Panc1 (cell line): ENCODE measurements at regions not wholly inside any gene's neighbourhood (a gene's known extent, or its start where the extent isn't known, plus 50 kb on each side); places are given as distances from the start of the nearest gene placed in this dataset.

Source experiments
- CTCF ChIP-seq: fragments of 450-650 bp; IDR thresholded peaks from 2 replicates; pipeline ENCODE4 v1.5.1; 2017; ENCODE audit warnings: mild to moderate bottlenecking
- POLR2AphosphoS5 ChIP-seq: IDR thresholded peaks from 2 replicates; pipeline ENCODE4 v1.6.1; 2012; ENCODE audit warnings: mild to moderate bottlenecking, low read depth, low read length, moderate library complexity
- REST ChIP-seq, 2 experiments: IDR thresholded peaks; 2 replicates each; pipeline ENCODE4 v1.6.1; 2011 to 2012; ENCODE audit warnings: low read depth in 2 of 2, control low read depth in 1 of 2, low read length in 1 of 2, mild to moderate bottlenecking in 1 of 2, moderate library complexity in 1 of 2; ENCODE audit not compliant: insufficient read depth in 1 of 2
- TCF7L2 ChIP-seq: IDR thresholded peaks from 2 replicates; pipeline ENCODE4 v1.6.1; 2011; ENCODE audit warnings: mild to moderate bottlenecking, low read depth, low read length, inconsistent platforms

GRCh38 chr2:242011991-242012764 lies 142.6 kb downstream of the RTP5 start:
- no peak for TF ChIP-seq CTCF
- TF ChIP-seq POLR2AphosphoS5: no peak
- no peak for TF ChIP-seq REST (IDR thresholded peaks at IDR 0.05; ENCODE audit: insufficient read depth in 1 of 2, low read depth in 2 of 2, low read length in 1 of 2)
- TF ChIP-seq TCF7L2: no peak
